IMR-90 (cell line): ENCODE measurements at regions not wholly inside any gene's neighbourhood (a gene's known extent, or its start where the extent isn't known, plus 50 kb on each side); places are given as distances from the start of the nearest gene placed in this dataset.

ENCODE experiments used
- CEBPB ChIP-seq: IDR thresholded peaks from 2 replicates; pipeline ENCODE4 v1.6.1; 2012; ENCODE audit warnings: low read depth, low read length, improper control_type of control experiment
- ELK1 ChIP-seq: fragments of 150-350 bp; IDR thresholded peaks from 2 replicates; pipeline ENCODE4 v1.6.1; 2016; ENCODE audit warnings: low read depth, mild to moderate bottlenecking, low read length, moderate library complexity, borderline replicate concordance
- MAZ ChIP-seq: IDR thresholded peaks from 2 replicates; pipeline ENCODE4 v1.6.1; 2012; ENCODE audit warnings: low read depth, mild to moderate bottlenecking, low read length, improper control_type of control experiment, moderate library complexity, borderline replicate concordance
- MXI1 ChIP-seq: IDR thresholded peaks from 2 replicates; pipeline ENCODE4 v1.6.1; 2012; ENCODE audit warnings: low read depth, mild to moderate bottlenecking, low read length, moderate library complexity, borderline replicate concordance
- NFE2L2 ChIP-seq: fragments of 150-350 bp; IDR thresholded peaks from 2 replicates; pipeline ENCODE4 v1.6.1; 2016; ENCODE audit warnings: low read depth, mild to moderate bottlenecking, low read length
- POLR2A ChIP-seq: IDR thresholded peaks from 2 replicates; pipeline ENCODE4 v1.6.1; 2012; ENCODE audit warnings: mild to moderate bottlenecking, low read depth, low read length
- RAD21 ChIP-seq: IDR thresholded peaks from 2 replicates; pipeline ENCODE4 v1.6.1; 2012; ENCODE audit warnings: low read length, improper control_type of control experiment
- RCOR1 ChIP-seq: IDR thresholded peaks from 2 replicates; pipeline ENCODE4 v1.6.1; 2012; ENCODE audit warnings: mild to moderate bottlenecking, low read length, improper control_type of control experiment; ENCODE audit not compliant: insufficient replicate concordance
- RFX5 ChIP-seq: IDR thresholded peaks from 2 replicates; pipeline ENCODE4 v1.8.0; 2012; ENCODE audit warnings: low read depth, mild to moderate bottlenecking, low read length, moderate library complexity
- SMC3 ChIP-seq: fragments of 150-350 bp; IDR thresholded peaks from 2 replicates; pipeline ENCODE4 v1.6.1; 2016; ENCODE audit warnings: low read depth, mild to moderate bottlenecking, antibody characterized with exemption, low read length, moderate library complexity
- USF2 ChIP-seq: fragments of 150-350 bp; IDR thresholded peaks from 2 replicates; pipeline ENCODE4 v1.6.1; 2017; ENCODE audit warnings: mild to moderate bottlenecking, antibody characterized with exemption, low read length, low read depth
- TF ChIP-seq, protein P1 (sequence below): conservative IDR thresholded peaks from 2 replicates; pipeline ENCODE4 v1.5.1; 2012; ENCODE audit warnings: mild to moderate bottlenecking, low read depth, low read length, improper control_type of control experiment

DNA sequence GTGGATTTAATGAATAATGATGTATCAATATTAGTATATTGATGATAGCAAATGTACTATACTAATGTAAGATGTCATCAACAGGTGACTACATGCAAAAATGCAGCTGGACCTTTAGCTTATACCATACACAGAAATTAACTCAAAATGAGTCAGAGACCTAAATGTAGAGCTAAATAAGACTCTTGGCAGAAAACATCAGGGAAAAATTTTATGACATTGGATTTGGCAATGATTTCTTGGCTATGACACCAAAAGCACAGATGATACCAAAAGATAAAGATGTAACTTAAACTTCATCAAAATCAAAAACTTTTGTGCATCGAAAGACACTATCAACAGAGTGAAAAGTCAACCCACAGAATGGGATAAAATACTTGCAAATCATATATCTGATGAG lies 64.0 kb upstream of the CCL21 start:
- no peak for TF ChIP-seq POLR2A
- TF ChIP-seq, protein P1, sequence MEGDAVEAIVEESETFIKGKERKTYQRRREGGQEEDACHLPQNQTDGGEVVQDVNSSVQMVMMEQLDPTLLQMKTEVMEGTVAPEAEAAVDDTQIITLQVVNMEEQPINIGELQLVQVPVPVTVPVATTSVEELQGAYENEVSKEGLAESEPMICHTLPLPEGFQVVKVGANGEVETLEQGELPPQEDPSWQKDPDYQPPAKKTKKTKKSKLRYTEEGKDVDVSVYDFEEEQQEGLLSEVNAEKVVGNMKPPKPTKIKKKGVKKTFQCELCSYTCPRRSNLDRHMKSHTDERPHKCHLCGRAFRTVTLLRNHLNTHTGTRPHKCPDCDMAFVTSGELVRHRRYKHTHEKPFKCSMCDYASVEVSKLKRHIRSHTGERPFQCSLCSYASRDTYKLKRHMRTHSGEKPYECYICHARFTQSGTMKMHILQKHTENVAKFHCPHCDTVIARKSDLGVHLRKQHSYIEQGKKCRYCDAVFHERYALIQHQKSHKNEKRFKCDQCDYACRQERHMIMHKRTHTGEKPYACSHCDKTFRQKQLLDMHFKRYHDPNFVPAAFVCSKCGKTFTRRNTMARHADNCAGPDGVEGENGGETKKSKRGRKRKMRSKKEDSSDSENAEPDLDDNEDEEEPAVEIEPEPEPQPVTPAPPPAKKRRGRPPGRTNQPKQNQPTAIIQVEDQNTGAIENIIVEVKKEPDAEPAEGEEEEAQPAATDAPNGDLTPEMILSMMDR = no peak
- no peak for TF ChIP-seq RFX5
- TF ChIP-seq MAZ = no peak
- TF ChIP-seq RAD21 = no peak
- TF ChIP-seq CEBPB = no peak
- no peak for TF ChIP-seq MXI1
- no peak for TF ChIP-seq NFE2L2
- TF ChIP-seq RCOR1 = no peak
- no peak for TF ChIP-seq SMC3
- no peak for TF ChIP-seq USF2
- no peak for TF ChIP-seq ELK1
